ENCODE measurements at regions not wholly inside any gene's neighbourhood (a gene's known extent, or its start where the extent isn't known, plus 50 kb on each side); places are given as distances from the start of the nearest gene placed in this dataset.

- Histone ChIP-seq H3K9me3 (ENCODE audit: low read length) (peaks cover 7% of the 10 kb centered on the region), H3K4me2 (ENCODE audit: low read depth, low read length) (no peak overlapping the region), H3K9ac (ENCODE audit: insufficient read depth, low read depth, low read length) (no peak overlapping the region), H4K20me1 (ENCODE audit: insufficient read depth, low read length) (no peaks in the 10 kb centered on the region), H3K36me3 (replicated peaks in 1 of 2; ENCODE audit: control insufficient read depth in 1 of 2, insufficient read depth in 2 of 2, low read length in 2 of 2) (no peaks in the 10 kb centered on the region), H3K4me3 (replicated peaks in 1 of 3; ENCODE audit: insufficient read depth in 1 of 3, low read depth in 2 of 3, low read length in 3 of 3) (no peak overlapping the region), H3K79me2 (ENCODE audit: insufficient read depth, low read length) (no peaks in the 10 kb centered on the region), H3K27ac (ENCODE audit: extremely low read length, insufficient read depth, low read length) (no peak overlapping the region), H3K27me3 (ENCODE audit: control insufficient read depth in 1 of 2, insufficient read depth in 2 of 2, low read length in 2 of 2) (peaks cover 0 to 7% of the 10 kb centered on the region in 2 experiments; a peak in 2 of 5 replicates), H2AFZ (ENCODE audit: low read length) (no peak overlapping the region), H3K4me1 (ENCODE audit: insufficient read depth, low read length) (no peaks in the 10 kb centered on the region)
- DNase-seq (ENCODE audit: low spot score) = no peak
- no peak for ATAC-seq
- TF ChIP-seq, protein P1, sequence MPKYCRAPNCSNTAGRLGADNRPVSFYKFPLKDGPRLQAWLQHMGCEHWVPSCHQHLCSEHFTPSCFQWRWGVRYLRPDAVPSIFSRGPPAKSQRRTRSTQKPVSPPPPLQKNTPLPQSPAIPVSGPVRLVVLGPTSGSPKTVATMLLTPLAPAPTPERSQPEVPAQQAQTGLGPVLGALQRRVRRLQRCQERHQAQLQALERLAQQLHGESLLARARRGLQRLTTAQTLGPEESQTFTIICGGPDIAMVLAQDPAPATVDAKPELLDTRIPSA (CRISPR knock-in tag; IDR thresholded peaks at IDR 0.05; ENCODE audit: borderline replicate concordance) = no peak
- TF ChIP-seq ZKSCAN1 (IDR thresholded peaks at IDR 0.05; ENCODE audit: low read length) (no peak), ZSCAN25 (CRISPR knock-in tag; IDR thresholded peaks at IDR 0.05) (no peak), STAT5B (CRISPR knock-in tag; IDR thresholded peaks at IDR 0.05) (no peak), MATR3 (CRISPR knock-in tag; IDR thresholded peaks at IDR 0.05) (no peak), ZNF549 (CRISPR knock-in tag; IDR thresholded peaks at IDR 0.05) (no peak), ARHGAP35 (CRISPR knock-in tag; IDR thresholded peaks at IDR 0.05; ENCODE audit: borderline replicate concordance) (no peak), KDM2A (CRISPR knock-in tag; IDR thresholded peaks at IDR 0.05; ENCODE audit: borderline replicate concordance, low read depth) (no peak), TGIF2 (CRISPR knock-in tag; IDR thresholded peaks at IDR 0.05) (no peak), PRDM10 (CRISPR knock-in tag; IDR thresholded peaks at IDR 0.05; ENCODE audit: low read depth) (no peak)
- TF ChIP-seq, protein P2, sequence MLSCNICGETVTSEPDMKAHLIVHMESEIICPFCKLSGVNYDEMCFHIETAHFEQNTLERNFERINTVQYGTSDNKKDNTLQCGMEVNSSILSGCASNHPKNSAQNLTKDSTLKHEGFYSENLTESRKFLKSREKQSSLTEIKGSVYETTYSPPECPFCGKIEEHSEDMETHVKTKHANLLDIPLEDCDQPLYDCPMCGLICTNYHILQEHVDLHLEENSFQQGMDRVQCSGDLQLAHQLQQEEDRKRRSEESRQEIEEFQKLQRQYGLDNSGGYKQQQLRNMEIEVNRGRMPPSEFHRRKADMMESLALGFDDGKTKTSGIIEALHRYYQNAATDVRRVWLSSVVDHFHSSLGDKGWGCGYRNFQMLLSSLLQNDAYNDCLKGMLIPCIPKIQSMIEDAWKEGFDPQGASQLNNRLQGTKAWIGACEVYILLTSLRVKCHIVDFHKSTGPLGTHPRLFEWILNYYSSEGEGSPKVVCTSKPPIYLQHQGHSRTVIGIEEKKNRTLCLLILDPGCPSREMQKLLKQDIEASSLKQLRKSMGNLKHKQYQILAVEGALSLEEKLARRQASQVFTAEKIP (CRISPR knock-in tag; IDR thresholded peaks at IDR 0.05; ENCODE audit: borderline replicate concordance) = no peak
- TF ChIP-seq, protein P3, sequence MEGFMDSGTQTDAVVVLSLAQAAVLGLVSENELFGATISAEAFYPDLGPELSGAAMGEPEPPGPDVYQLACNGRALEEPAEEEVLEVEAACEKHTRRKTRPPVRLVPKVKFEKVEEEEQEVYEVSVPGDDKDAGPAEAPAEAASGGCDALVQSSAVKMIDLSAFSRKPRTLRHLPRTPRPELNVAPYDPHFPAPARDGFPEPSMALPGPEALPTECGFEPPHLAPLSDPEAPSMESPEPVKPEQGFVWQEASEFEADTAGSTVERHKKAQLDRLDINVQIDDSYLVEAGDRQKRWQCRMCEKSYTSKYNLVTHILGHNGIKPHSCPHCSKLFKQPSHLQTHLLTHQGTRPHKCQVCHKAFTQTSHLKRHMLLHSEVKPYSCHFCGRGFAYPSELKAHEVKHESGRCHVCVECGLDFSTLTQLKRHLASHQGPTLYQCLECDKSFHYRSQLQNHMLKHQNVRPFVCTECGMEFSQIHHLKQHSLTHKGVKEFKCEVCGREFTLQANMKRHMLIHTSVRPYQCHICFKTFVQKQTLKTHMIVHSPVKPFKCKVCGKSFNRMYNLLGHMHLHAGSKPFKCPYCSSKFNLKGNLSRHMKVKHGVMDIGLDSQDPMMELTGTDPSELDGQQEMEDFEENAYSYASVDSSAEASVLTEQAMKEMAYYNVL (CRISPR knock-in tag; IDR thresholded peaks at IDR 0.05; ENCODE audit: borderline replicate concordance) = no peak
- POLR2A ChIA-PET = no interaction called here
- no TSS peak for BruUV-seq (replicated peaks)
- intact Hi-C loops (cut with micrococcal nuclease; ENCODE audit: unreplicated experiment) = no loop called here
- in situ Hi-C loops (cut with HindIII; ENCODE audit: extremely low pct_ligation_motif_present, low pct_unique_long_range_greater_than_20kb) = no loop called here
- no peak for FAIRE-seq
- CTCF ChIA-PET (ENCODE audit: low intra/inter-chr PET ratio, low total read pairs) = no interaction called here
- WGBS (ENCODE audit: low lambda C conversion rate) = 22% methylated on average over 10 of the region's 10 CpGs
Observed at GRCh38 chr9:108681851-108682590, 173.8 kb downstream of the ACTL7B start.

Measured in HepG2 (cell line).